Astrocyte of the hippocampus (primary cell): ENCODE measurements at regions not wholly inside any gene's neighbourhood (a gene's known extent, or its start where the extent isn't known, plus 50 kb on each side); places are given as distances from the start of the nearest gene placed in this dataset.
A peak's percentile ranks its signal among the peaks of the same experiment; 100 is the strongest.

Source experiments
- DNase-seq: peaks from one replicate; pipeline ENCODE4 v3.0.0; 2011; ENCODE audit warnings: low read depth, low spot score

DNA sequence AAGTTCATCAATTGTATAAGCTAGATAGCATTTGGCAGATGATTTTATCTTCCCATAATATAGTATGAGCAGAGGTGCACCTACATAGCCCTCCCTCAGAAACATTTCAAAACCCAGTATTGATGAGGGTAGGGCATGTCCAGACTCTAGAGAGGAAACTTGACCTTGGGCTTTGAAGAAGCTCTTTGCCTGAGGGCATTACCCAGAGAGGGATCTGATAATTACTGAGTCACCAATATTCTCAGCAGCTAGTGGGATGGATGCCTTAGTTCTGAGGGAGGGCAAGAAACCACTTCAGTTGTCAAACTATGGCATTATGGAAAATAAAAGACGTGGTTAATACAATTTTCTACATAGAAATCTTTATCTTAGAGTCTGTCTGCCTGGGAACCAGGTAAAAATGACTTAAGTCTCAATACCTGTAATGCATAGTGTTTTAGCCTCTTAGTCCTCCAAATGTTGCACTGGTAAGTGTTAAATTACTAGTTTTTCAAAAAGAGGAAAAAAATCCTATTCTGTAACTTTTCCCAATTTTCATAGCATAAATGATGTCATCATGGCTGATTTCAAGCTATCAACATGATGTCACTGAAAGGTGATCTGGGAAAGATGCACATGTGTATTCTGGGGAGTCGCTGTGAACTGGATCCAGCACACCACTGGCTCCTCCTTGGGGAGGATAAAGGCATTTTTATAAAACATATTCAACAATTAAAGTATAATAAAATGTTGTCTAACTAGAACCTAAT lies 809.0 kb downstream of the KCTD16 start:
- DNase-seq: no peak

DNA sequence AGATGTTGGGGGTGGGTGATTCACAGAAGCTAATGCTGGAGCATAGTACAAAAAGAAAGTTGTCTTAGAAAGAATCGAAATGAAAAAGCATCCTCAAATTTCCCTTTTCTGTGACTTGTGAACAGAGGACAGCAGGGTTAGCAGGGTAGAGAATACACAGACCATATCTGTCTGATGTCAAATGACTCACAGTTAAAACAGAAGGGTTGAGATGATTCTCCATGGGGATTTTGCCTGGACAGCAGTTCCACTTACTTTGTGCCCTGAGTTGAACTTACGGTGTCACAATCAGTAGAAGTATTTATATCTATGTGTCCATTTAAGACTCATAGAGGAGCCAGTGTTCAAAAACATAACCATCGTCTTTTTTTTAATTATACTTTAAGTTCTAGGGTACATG lies 801.6 kb downstream of the KCTD16 start:
- DNase-seq: no peak

DNA sequence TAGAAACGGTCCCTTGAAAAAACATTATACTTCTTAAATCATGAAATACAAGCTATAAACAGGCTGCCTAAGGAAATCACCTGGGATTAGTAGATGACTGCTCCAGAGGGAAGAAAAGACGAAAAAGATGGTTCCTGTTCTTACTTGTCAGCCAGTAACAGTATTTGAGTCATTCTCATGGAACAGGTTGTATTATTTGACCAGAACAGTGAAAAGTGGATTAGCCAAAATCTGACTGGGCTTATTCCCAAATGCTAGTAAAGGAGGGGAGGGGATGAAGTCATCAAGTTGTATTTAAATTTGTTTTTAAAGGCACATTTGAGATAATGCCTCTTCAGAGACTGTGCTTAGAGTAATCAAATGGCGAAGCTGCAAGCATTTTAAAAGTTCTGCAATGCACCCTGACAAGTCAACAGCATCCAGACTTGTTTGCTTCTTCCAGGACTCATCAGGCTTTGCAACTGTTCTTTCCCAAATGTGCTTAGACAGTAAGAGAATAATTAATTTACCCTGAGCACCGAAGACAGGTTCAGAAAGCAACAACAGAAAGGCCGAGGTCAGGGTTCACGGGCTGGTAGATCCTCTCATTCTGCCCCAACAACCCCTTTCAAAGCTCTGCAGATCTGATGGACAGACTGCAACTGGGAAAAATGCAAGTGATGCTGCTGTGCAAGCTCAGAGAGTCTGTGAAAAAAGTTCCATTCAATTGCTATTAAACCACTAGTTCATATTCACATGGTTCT lies 800.6 kb downstream of the KCTD16 start:
- DNase-seq: peak; percentile 0

DNA sequence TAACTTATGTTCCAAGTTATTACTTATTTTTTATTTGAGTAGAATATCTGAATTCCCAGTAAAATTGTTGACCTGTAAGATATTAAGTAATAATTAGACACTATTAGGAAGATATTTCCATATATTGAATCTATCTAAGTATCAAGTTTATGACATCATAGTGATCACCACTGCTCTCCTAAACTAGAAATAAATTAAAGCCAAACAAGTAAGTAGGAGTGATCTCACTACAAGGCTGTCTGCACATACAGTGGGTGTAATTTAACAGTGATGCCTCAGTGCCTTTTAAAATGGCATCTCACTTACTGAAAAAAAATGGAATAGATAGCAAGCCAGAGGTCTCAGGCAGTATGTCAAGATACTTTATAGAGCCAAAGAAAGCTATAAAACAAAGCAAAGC lies 789.6 kb downstream of the KCTD16 start:
- no peak for DNase-seq

DNA sequence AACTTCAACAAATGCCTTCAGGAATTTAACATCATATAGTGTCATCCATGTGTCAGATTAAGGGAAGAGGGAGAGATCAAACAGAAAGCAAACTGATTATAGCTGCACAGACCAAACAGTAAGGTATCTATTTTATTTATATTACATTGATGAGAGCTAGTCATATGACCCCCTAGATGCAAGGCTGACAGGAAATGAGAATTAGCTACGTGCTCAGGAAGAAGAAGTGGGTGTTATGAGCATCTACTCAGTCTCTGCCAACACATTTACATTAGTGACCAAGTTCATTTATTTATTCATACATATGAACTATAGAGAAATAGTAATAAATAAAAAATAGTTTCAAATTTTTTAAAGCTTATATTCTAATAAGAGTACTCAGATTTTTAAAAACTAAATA lies 787.3 kb downstream of the KCTD16 start:
- DNase-seq: no peak

DNA sequence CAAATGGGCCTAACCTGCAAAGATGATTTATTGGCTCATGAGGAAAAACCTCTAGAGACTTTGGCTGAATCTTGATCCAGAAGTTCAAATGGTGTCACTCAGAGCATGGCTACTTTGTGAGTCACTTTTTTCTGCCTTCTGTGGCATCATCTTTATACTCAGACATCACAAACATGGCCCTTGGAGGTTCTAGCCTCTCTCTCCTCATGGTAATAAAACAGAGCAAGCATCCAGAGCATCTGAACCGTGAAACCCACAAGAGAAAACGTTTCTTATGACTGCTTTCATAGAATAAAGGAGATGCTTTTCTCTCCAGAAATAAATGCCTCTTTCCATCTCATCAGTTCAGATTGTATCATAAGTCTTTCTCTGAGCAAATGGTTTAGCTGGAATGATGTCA lies 780.3 kb downstream of the KCTD16 start:
- peak; percentile 0 for DNase-seq

DNA sequence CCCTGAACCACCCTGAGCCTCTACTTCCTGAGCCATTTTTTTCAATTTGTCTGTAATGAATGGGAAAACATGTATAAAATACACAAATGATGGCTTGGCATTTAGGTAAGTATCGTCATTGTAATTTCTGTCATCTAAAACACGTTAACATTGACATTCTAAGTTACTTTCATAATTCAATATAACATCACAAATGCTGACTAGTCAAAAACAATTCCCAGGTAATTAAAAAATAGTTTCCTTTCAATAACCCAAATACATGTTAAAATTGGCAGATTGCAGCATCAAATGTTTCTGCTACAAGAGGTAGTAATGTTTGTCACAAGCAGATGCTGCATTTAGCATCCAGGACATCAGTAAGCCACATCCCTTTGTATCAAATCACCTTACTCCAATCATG lies 776.4 kb downstream of the KCTD16 start:
- DNase-seq: no peak

DNA sequence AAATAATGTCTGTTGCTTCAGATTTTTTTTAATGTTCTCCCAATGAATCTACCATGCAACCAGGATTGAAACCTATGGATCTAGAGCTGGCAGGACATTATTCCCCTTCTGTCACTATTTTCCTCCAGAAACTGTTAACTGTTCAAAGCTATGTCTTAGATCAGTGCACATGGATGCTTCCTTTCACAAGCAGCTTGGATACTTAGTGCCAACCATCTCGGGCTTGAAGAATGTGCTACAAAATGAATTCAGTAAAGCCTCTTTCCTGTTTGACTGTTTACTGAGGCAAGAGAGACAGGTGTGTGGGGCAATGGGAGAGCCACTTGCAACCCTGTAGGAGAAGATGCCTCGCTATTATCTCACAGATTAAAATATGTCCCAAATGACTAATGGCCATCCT lies 774.8 kb downstream of the KCTD16 start:
- DNase-seq: no peak

DNA sequence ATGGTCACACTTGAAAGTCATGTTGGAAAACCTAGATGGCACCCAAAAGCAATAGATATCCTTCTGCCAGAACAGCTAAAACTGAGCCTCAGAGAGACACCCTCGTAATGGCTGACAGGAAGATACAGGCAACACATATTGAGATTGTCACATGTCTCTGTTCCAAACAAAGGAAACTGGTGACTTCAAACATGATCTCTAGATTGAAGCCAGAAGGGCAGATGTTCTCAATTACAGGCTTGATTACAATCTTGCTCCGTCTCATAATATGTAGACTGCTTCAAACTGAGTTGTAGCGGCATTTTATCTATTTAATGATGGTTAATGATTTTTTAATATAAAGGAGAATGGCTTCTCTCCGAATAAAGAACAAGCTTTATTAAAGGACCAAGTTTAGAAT lies 774.3 kb downstream of the KCTD16 start:
- DNase-seq: no peak

DNA sequence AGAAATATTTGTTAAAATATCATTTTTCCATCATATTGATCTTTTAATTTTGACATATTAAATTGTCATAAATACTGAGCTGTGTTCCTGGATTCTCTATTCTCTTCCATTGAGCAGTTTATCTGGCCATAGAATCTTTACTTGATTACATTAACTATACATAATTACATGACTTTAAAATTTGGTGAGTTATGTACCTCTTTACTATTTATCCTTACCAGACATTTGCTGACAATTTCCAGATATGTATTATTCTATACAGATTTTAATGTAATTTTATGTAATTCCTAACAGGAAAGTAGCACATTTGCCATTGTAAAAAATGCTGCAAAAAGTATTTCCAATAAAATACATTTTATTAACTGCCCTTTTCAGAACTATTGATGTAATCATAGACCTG lies 770.3 kb downstream of the KCTD16 start:
- DNase-seq: no peak

DNA sequence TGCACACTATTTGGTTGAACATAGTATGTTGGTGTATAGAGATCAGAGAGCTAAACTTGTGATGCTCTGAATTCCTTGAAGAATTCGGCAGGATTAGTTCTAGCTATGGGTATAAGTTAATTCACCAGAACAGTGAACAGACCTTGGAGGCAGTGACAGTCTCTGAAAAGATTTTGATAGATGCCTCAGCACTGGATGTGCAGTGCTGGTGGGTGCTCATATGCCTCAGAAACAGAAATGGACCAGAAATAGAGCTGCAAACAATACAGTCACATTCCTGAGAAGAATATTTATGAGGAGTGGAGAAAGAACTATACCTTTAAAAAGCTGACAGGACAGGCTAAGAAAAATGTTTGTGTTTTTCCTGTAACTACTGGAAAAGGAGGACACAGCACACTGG lies 747.7 kb downstream of the KCTD16 start:
- DNase-seq: no peak

DNA sequence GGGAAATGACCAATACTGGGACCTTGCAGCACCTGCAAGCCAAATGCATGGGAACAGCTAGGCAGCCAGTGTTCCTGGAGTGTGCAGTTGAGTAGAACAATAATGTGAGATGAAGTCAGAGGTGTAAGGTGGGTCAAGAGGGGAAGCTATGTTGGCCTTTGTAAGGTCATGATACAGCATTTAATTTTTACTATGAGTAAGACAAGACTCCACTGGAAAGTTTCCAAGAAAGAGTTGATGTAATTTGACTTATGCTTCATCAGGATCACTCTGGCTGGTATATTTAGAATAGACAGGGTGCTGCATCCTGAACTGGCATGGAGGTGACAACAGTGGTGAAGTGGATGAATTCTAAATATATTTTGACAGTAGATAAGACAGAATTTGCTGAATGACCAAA lies 744.8 kb downstream of the KCTD16 start:
- DNase-seq: no peak

DNA sequence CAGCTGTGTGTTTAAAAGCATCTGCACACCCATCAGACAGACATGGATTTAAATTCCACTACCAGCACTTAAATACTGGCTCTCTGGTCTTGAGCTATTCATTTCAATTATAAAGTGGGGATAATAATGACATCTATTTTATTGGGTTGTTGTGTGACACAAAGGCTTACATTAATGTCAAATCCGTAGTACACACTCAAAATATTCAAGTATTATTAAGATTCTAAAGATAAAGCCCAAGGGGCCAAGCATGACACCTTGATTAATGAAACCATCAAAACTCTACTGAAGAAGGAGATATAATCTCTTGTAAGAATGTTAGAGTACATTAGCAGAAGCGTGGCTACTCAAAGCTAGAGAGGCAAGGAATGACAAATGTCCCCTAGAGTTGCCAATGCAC lies 743.0 kb downstream of the KCTD16 start:
- no peak for DNase-seq

DNA sequence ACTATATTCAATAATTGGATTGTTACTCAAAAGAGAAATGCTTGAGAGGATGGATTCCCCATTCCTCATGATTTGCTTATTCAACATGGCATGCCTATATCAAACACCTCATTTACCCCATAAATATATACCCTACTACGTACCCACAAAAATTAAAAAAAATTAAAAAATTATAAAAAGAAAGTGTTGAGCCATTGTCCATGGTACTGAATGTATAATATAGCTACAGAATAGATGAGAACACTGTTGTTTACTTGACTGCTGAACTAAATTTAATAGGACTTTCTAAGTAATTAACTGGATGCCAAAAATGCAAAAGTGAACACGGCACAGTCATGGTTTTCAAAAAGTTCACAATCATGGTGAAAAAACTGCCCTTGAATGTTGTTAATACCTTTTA lies 725.8 kb downstream of the KCTD16 start:
- no peak for DNase-seq

DNA sequence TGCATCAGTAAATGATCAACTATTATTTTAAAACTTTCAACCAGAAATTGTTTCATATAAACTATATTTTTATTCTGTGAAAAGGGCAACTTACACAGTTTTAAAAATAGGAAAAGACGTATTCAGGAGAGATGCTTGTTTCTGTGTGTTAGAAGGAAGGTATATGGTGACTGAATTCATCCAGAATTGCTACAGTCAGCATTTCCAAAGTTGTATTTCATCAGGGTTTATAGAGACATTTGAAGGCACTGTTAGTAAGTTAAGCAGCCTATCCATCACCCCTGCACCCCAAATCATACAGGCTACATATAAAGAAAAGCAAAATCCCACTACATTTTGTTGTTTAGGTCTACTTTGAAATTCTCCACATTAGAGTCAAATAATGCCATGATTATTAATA lies 716.0 kb downstream of the KCTD16 start:
- DNase-seq: no peak

DNA sequence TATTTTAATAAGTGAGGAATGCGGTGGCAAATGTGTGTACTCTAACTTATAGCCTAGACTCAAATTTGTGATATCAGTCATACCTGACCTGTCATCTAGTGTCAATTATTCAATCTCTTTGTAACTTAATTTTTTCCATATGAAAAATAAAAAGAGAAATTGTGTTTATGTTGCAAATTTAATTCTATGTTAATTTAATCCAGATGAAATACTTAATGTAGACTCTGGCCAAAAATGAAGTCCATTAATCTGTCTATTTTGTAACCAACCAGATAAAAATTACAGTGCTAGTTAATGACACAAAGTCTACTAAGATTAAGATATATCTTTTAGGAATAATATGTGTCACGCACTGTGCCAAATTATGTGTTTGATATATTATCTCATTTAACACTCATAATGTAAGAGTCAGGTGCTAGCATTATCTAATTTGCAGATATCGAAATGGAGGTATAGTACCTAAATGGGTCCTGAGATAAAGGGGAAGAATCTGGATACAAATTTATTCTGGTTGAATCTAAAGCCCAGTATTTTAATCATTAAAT lies 712.1 kb downstream of the KCTD16 start:
- no peak for DNase-seq

DNA sequence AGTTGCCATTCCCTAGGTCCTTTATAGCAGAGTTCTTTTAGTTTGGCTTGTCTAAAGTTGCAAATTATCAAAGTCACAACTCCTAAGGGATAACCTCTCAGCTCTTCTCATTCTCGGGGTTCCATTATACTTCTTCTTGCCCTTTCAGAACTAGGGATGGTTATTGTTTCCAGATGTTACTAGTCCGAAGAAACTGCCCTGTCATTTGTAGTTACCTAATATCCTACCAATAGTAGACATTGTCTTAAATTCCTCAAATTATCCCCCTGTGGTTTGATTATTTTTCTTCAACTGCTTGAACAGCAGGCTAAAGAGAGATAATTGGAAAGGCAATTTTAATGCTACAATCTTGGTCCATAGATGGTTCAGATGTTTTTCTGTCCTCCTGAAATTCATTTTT lies 709.8 kb downstream of the KCTD16 start:
- no peak for DNase-seq

DNA sequence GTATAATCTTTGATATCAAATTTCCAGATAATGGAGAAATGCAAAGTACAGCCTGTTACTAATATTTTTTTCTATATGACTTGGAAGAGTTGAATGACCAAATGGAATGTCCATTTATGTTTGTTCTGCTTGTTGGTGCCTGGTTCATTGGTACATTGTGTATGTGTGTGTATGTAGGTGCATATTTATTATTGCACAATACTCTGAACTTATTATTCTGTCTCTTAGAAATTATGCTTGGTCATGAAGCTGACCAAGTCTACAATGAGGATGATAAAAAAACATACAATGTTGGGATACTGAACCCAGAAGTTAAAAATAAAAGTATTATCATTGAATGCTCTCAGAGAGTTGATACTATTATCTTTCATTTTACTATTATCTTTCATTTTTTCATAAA lies 706.3 kb downstream of the KCTD16 start:
- DNase-seq: no peak

DNA sequence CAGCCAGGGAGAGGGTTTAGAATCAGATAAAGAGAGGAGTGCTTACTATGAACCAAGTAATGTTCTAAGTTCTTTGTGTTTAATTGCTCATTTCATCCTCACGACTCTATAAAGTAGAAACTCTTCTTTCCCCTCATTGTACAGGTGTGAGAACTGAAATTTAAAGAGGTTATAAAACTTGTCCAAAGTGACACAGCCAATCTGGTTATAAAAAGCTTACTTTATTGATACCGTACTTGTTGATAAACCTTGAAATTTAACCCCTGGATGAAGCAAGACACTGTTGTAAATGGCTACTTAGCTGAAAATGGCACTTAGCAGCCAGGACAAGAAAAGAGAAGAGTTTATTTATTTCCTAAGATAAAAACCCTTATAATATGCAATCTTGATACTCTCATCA lies 702.4 kb downstream of the KCTD16 start:
- no peak for DNase-seq

DNA sequence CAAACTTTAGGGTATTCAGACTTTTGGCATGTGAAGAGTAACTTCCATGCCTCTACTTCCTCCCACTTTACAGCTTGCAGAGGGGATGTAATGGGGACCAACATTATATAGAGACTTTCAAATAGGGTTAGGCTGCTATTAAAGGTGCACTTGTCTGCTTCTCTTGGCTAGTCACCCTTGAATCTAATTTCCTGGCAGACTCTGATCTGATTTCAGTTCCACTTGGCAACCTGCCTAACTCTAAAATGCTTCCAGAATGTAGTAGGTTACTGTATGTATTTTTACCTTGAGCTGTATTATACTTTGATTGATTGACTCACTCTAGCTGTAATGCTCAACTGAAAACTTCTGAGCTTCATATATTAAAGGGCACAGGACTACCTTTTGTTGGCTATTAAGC lies 693.4 kb downstream of the KCTD16 start:
- peak; percentile 7 for DNase-seq

DNA sequence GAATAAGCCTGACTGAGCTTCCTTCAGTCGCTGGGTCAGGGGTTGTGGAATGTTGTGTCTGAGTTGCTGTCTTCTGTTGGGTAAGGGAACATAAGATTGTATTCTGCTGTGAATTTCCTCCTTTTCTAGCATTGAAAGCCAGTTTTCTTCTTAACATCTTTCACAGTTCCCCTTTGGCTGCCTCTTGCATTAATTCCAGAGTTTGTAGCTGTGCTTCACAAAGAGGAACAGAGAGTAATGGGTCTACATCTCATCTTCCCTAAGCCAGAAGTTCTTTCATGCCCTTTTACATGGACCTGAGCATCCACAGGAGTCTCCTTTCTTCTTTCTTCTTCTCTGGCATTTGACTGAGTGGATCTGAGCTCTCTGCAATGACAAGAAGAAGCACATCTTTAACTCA lies 686.8 kb downstream of the KCTD16 start:
- no peak for DNase-seq

DNA sequence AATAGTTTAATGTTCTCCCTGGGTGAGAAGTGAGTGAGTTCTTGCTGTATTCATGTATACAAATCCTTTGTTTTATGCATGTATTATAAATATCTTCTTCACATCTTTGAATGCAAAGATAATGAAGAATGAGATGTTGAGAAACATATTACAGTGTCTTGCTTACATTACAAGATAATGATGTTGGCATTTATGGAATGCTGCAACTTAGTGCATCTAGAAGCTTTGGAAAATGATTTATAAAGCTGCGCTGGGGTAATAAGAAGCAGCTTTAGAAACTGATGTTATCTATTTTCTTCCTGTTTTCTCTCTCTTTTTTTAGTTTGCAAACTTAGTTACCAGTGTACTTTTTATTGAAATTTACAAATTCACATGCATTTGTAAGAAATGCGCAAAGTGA lies 673.4 kb downstream of the KCTD16 start:
- DNase-seq: no peak

DNA sequence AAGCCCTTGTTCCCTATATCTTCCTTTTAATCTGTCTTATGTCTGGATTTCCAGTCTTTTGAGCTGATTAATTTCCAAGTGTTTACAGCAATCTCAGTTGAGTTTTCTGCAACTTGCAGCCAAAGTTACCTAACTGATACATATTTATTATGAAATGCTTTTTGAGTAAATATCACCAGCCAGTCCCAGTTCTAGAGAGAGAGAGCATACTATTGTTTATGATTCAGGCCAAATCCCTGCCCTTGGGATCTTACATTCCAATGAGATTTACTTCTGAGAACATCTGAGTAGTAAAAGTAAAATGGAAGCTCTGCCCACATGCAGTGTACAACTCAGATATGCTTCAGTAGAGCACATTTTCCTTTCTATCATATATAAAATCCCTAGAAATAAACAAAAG lies 661.7 kb downstream of the KCTD16 start:
- no peak for DNase-seq
